H9 (cell line): ENCODE measurements at regions not wholly inside any gene's neighbourhood (a gene's known extent, or its start where the extent isn't known, plus 50 kb on each side); places are given as distances from the start of the nearest gene placed in this dataset.

ENCODE experiments used
- DNase-seq: peaks from one replicate; pipeline ENCODE4 v3.0.0-alpha.2; 2017
- H2AFZ ChIP-seq: one replicate; pipeline ENCODE4 v1.6.1; 2013; ENCODE audit warnings: mild to moderate bottlenecking, low read length, control low read depth, moderate library complexity
- H2AK5ac ChIP-seq: 2 replicates; pipeline ENCODE4 v1.6.1; 2013; ENCODE audit warnings: low read length, control low read depth, mixed read lengths; ENCODE audit not compliant: insufficient read length
- H2BK120ac ChIP-seq: one replicate; pipeline ENCODE4 v1.6.1; 2013; ENCODE audit warnings: low read depth, mild to moderate bottlenecking, low read length, control low read depth, inconsistent platforms; ENCODE audit not compliant: poor library complexity, severe bottlenecking
- H2BK12ac ChIP-seq: 2 replicates; pipeline ENCODE4 v1.6.1; 2013; ENCODE audit warnings: low read length, control low read depth, mixed read lengths, low read depth; ENCODE audit not compliant: insufficient read length
- H2BK15ac ChIP-seq: 2 replicates; pipeline ENCODE4 v1.6.1; 2013; ENCODE audit warnings: low read depth, low read length, control low read depth
- H2BK20ac ChIP-seq: one replicate; pipeline ENCODE4 v1.6.1; 2013; ENCODE audit warnings: low read depth, mild to moderate bottlenecking, low read length, control low read depth, inconsistent platforms; ENCODE audit not compliant: poor library complexity, severe bottlenecking
- H2BK5ac ChIP-seq: 2 replicates; pipeline ENCODE4 v1.6.1; 2013; ENCODE audit warnings: low read length, control low read depth, mixed read lengths; ENCODE audit not compliant: insufficient read length
- H3K14ac ChIP-seq: 2 replicates; pipeline ENCODE4 v1.6.1; 2013; ENCODE audit warnings: low read length, control low read depth; ENCODE audit not compliant: insufficient read depth
- H3K18ac ChIP-seq: 2 replicates; pipeline ENCODE4 v1.6.1; 2013; ENCODE audit warnings: low read depth, mild to moderate bottlenecking, mixed read lengths, low read length, control low read depth; ENCODE audit not compliant: insufficient read length
- H3K23ac ChIP-seq: 2 replicates; pipeline ENCODE4 v1.6.1; 2013; ENCODE audit warnings: low read length, control low read depth, mixed read lengths, low read depth; ENCODE audit not compliant: insufficient read length
- H3K23me2 ChIP-seq: 2 replicates; pipeline ENCODE4 v1.6.1; 2013; ENCODE audit warnings: low read depth, mild to moderate bottlenecking, mixed read lengths, low read length, control low read depth; ENCODE audit not compliant: insufficient read length, poor library complexity, severe bottlenecking
- H3K27ac ChIP-seq: 2 replicates; pipeline ENCODE4 v1.5.1; 2013; ENCODE audit warnings: low read length, control low read depth, mixed read lengths, low read depth; ENCODE audit not compliant: insufficient read length
- H3K27me3 ChIP-seq: 2 replicates; pipeline ENCODE4 v1.6.1; 2013; ENCODE audit warnings: low read length, control low read depth, inconsistent platforms; ENCODE audit not compliant: insufficient read depth
- H3K4ac ChIP-seq: 2 replicates; pipeline ENCODE4 v1.6.1; 2013; ENCODE audit warnings: low read depth, mild to moderate bottlenecking, control low read depth, inconsistent platforms, low read length, moderate library complexity
- H3K4me1 ChIP-seq: 2 replicates; pipeline ENCODE4 v1.6.1; 2013; ENCODE audit warnings: low read length, control low read depth, inconsistent platforms; ENCODE audit not compliant: insufficient read depth
- H3K4me2 ChIP-seq: 2 replicates; pipeline ENCODE4 v1.6.1; 2013; ENCODE audit warnings: low read length, control low read depth, mixed read lengths; ENCODE audit not compliant: insufficient read length, insufficient read depth
- H3K56ac ChIP-seq: 2 replicates; pipeline ENCODE4 v1.6.1; 2013; ENCODE audit warnings: low read depth, mild to moderate bottlenecking, mixed read lengths, low read length, control low read depth; ENCODE audit not compliant: insufficient read length
- H3K79me1 ChIP-seq: 2 replicates; pipeline ENCODE4 v1.6.1; 2013; ENCODE audit warnings: low read depth, mild to moderate bottlenecking, moderate library complexity, low read length, control low read depth, inconsistent platforms; ENCODE audit not compliant: insufficient read depth, poor library complexity, severe bottlenecking
- H3K79me2 ChIP-seq: 2 replicates; pipeline ENCODE4 v1.6.1; 2013; ENCODE audit warnings: low read length, control low read depth, inconsistent platforms; ENCODE audit not compliant: insufficient read depth
- H3K9ac ChIP-seq: 2 replicates; pipeline ENCODE4 v1.6.1; 2013; ENCODE audit warnings: low read length, control low read depth, mixed read lengths; ENCODE audit not compliant: insufficient read length; ENCODE audit errors: extremely low read depth
- H3K9me3 ChIP-seq: one replicate; pipeline ENCODE4 v1.6.1; 2013; ENCODE audit warnings: low read depth, low read length, inconsistent platforms; ENCODE audit not compliant: control insufficient read depth
- H3T11ph ChIP-seq: one replicate; pipeline ENCODE4 v1.6.1; 2013; ENCODE audit warnings: mild to moderate bottlenecking, low read length, control low read depth, inconsistent platforms
- H4K20me1 ChIP-seq: one replicate; pipeline ENCODE4 v1.6.1; 2013; ENCODE audit not compliant: control insufficient read depth, insufficient read length, insufficient read depth
- H4K5ac ChIP-seq: 2 replicates; pipeline ENCODE4 v1.6.1; 2013; ENCODE audit warnings: low read depth, mild to moderate bottlenecking, mixed read lengths, low read length, control low read depth; ENCODE audit not compliant: insufficient read length
- H4K8ac ChIP-seq: replicated peaks from 2 replicates; pipeline ENCODE4 v1.6.1; 2013; ENCODE audit warnings: low read length, control low read depth, mixed read lengths, low read depth; ENCODE audit not compliant: insufficient read length
- H4K91ac ChIP-seq: 2 replicates; pipeline ENCODE4 v1.6.1; 2013; ENCODE audit warnings: low read depth, mild to moderate bottlenecking, moderate library complexity, mixed read lengths, low read length, control low read depth; ENCODE audit not compliant: insufficient read length
- H3K27ac Mint-ChIP-seq, 3 experiments: 2 replicates in 2 of 3; 3 replicates in 1 of 3; pipeline ENCODE4 v1.8.0; 2020 to 2021; ENCODE audit warnings: mixed read lengths in 3 of 3, mild to moderate bottlenecking in 1 of 3, moderate library complexity in 1 of 3
- H3K27me3 Mint-ChIP-seq: 2 replicates; pipeline ENCODE4 v1.8.0; 2021; ENCODE audit warnings: low read depth, mild to moderate bottlenecking, moderate library complexity, mixed read lengths
- H3K36me3 Mint-ChIP-seq, 3 experiments: 2 replicates in 2 of 3; 3 replicates in 1 of 3; pipeline ENCODE4 v1.8.0; 2020 to 2021; ENCODE audit warnings: low read depth in 3 of 3, mixed read lengths in 3 of 3; ENCODE audit not compliant: insufficient read depth in 1 of 3
- H3K4me1 Mint-ChIP-seq, 2 experiments: 2 replicates each; pipeline ENCODE4 v1.8.0; 2020; ENCODE audit warnings: mixed read lengths in 2 of 2
- H3K4me3 Mint-ChIP-seq, 2 experiments: 2 replicates in 1 of 2; 3 replicates in 1 of 2; pipeline ENCODE4 v1.8.0; 2020 to 2021; ENCODE audit warnings: mild to moderate bottlenecking in 2 of 2, mixed read lengths in 2 of 2, moderate library complexity in 1 of 2
- H3K9me3 Mint-ChIP-seq, 2 experiments: 2 replicates in 1 of 2; 3 replicates in 1 of 2; pipeline ENCODE4 v1.8.0; 2020; ENCODE audit warnings: mild to moderate bottlenecking in 2 of 2, mixed read lengths in 2 of 2, moderate library complexity in 1 of 2
- WGBS: extraction: QIAGEN DNeasy Blood & Tissue Kit; methylation state at CpG from one replicate; pipeline ENCODE4 v1.1.7; 2013; ENCODE audit warnings: missing lambda C conversion rate, low lambda C conversion rate, mixed read lengths; ENCODE audit not compliant: insufficient read length; ENCODE audit errors: extremely low coverage; 5-methylcytosine and 5-hydroxymethylcytosine counted together
- TF ChIP-seq, protein P1 (sequence below): fragments of 200-600 bp; sonication (generic); conservative IDR thresholded peaks from 3 replicates; pipeline ENCODE4 v1.8.0; 2021; ENCODE audit warnings: antibody characterized with exemption, mild to moderate bottlenecking

DNA sequence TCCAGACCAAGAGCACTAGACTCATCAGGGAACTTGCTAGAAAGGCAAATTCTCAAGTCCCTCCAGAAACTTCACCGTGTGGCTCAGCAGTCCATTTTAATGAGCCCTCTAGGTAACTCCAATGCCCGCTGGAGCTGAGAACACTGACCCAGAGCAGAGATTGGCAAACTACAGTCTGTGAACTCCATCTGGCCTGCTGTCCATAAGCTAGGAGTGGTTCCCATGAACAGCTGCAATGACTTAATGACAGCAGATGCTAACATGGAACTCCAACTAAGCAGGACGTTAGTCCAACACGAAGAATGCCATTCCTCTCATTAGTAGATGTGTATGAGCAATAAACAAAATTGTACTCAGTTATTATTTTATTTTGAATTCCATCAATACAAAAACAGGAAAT lies 371.9 kb downstream of the STK39 start:
- no peak overlapping the region for H3K14ac ChIP-seq
- H3K27ac ChIP-seq, result no peak overlapping the region
- H4K5ac ChIP-seq, result no peak overlapping the region
- TF ChIP-seq, protein P1, sequence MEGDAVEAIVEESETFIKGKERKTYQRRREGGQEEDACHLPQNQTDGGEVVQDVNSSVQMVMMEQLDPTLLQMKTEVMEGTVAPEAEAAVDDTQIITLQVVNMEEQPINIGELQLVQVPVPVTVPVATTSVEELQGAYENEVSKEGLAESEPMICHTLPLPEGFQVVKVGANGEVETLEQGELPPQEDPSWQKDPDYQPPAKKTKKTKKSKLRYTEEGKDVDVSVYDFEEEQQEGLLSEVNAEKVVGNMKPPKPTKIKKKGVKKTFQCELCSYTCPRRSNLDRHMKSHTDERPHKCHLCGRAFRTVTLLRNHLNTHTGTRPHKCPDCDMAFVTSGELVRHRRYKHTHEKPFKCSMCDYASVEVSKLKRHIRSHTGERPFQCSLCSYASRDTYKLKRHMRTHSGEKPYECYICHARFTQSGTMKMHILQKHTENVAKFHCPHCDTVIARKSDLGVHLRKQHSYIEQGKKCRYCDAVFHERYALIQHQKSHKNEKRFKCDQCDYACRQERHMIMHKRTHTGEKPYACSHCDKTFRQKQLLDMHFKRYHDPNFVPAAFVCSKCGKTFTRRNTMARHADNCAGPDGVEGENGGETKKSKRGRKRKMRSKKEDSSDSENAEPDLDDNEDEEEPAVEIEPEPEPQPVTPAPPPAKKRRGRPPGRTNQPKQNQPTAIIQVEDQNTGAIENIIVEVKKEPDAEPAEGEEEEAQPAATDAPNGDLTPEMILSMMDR, result no peak
- no peaks in the 10 kb centered on the region for H3K27me3 ChIP-seq
- DNase-seq, result no peak
- no peaks in the 10 kb centered on the region for H3K4me1 ChIP-seq
- Mint-ChIP-seq H3K4me1 (peaks cover 12% of the 10 kb centered on the region in 2 experiments), H3K4me3 (no peak overlapping the region), H3K27me3 (no peaks in the 10 kb centered on the region), H3K27ac (no peak overlapping the region), H3K9me3 (peaks cover 0 to 4% of the 10 kb centered on the region in 2 experiments; a peak in 1 of 5 replicates), H3K36me3 (peaks cover 5 to 14% (median 12%) of the 10 kb centered on the region in 3 experiments)
- no peak overlapping the region for H2BK12ac ChIP-seq
- H2AK5ac ChIP-seq, result no peak overlapping the region
- no peak overlapping the region for H2BK5ac ChIP-seq
- H3T11ph ChIP-seq, result no peak overlapping the region
- H3K4ac ChIP-seq, result no peak overlapping the region
- no peak overlapping the region for H3K23ac ChIP-seq
- H2BK15ac ChIP-seq, result no peak overlapping the region
- no peak overlapping the region for H3K56ac ChIP-seq
- no peaks in the 10 kb centered on the region for H3K79me2 ChIP-seq
- no peak overlapping the region for H4K91ac ChIP-seq
- H3K79me1 ChIP-seq, result no peaks in the 10 kb centered on the region
- no peak overlapping the region for H3K9ac ChIP-seq
- H2BK20ac ChIP-seq, result no peak overlapping the region
- no peak overlapping the region for H4K8ac ChIP-seq
- H4K20me1 ChIP-seq, result no peaks in the 10 kb centered on the region
- no peaks in the 10 kb centered on the region for H3K9me3 ChIP-seq
- H3K4me2 ChIP-seq, result no peak overlapping the region
- WGBS, result no CpG with 5 or more reads among the region's 4 CpGs
- no peak overlapping the region for H3K18ac ChIP-seq
- no peaks in the 10 kb centered on the region for H3K23me2 ChIP-seq
- no peak overlapping the region for H2AFZ ChIP-seq
- no peak overlapping the region for H2BK120ac ChIP-seq
